GM23338 (cell line): ENCODE measurements at regions not wholly inside any gene's neighbourhood (a gene's known extent, or its start where the extent isn't known, plus 50 kb on each side); places are given as distances from the start of the nearest gene placed in this dataset.

Source experiments
- EZH2 ChIP-seq: fragments of 200-600 bp; sonication (generic); IDR thresholded peaks from one replicate; pipeline ENCODE4 v1.8.0; 2017; ENCODE audit warnings: antibody characterized with exemption, mild to moderate bottlenecking, low read depth; ENCODE audit not compliant: unreplicated experiment
- EZH2phosphoT487 ChIP-seq: fragments of 200-600 bp; sonication (generic); IDR thresholded peaks from one replicate; pipeline ENCODE4 v1.8.1; 2018; ENCODE audit warnings: antibody characterized with exemption; ENCODE audit not compliant: unreplicated experiment
- JUNB ChIP-seq: IDR thresholded peaks from one replicate; pipeline ENCODE4 v1.6.1; 2016; ENCODE audit warnings: antibody characterized with exemption; ENCODE audit not compliant: unreplicated experiment
- POLR2AphosphoS5 ChIP-seq: IDR thresholded peaks from 2 replicates; pipeline ENCODE4 v1.6.1; 2016; ENCODE audit warnings: antibody characterized with exemption, low read depth
- STAT1 ChIP-seq: IDR thresholded peaks from one replicate; pipeline ENCODE4 v1.6.1; 2016; ENCODE audit warnings: antibody characterized with exemption; ENCODE audit not compliant: unreplicated experiment
- TF ChIP-seq, protein P1 (sequence below), 2 experiments: fragments of 200-600 bp in 1 of 2; sonication (generic) in 1 of 2; conservative IDR thresholded peaks; 2 replicates each; pipeline versions ENCODE4 v1.5.1 to v1.6.1; 2016 to 2017; ENCODE audit warnings: antibody characterized with exemption in 2 of 2, low read depth in 2 of 2, mild to moderate bottlenecking in 2 of 2, moderate library complexity in 1 of 2
- TF ChIP-seq, protein P2 (sequence below): IDR thresholded peaks from one replicate; pipeline ENCODE4 v1.6.1; 2018; ENCODE audit warnings: antibody characterized with exemption; ENCODE audit not compliant: unreplicated experiment

DNA sequence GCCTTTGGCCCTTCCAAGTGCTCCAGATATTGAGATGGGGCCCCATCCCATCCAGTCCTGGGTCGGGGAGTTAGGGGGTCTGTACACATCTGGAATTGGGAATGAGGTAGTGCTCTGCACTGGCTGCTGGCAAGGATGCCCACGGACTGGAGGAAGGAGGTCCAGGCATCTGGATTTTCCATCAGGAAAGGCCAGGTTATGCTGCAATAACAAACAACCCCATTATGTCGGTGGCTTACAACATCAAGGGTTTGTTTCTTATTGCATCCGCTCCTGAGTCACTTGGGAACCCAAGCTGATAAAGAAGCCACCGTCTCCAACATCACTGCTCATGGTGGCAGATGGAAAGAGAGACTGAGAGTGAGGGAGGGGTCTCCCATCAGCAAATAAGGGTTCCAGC, 229.9 kb downstream of the TFCP2L1 start:
- TF ChIP-seq EZH2 (no peak), POLR2AphosphoS5 (no peak), STAT1 (no peak), EZH2phosphoT487 (no peak), JUNB (no peak)
- TF ChIP-seq, protein P1, sequence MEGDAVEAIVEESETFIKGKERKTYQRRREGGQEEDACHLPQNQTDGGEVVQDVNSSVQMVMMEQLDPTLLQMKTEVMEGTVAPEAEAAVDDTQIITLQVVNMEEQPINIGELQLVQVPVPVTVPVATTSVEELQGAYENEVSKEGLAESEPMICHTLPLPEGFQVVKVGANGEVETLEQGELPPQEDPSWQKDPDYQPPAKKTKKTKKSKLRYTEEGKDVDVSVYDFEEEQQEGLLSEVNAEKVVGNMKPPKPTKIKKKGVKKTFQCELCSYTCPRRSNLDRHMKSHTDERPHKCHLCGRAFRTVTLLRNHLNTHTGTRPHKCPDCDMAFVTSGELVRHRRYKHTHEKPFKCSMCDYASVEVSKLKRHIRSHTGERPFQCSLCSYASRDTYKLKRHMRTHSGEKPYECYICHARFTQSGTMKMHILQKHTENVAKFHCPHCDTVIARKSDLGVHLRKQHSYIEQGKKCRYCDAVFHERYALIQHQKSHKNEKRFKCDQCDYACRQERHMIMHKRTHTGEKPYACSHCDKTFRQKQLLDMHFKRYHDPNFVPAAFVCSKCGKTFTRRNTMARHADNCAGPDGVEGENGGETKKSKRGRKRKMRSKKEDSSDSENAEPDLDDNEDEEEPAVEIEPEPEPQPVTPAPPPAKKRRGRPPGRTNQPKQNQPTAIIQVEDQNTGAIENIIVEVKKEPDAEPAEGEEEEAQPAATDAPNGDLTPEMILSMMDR (conservative IDR thresholded peaks at IDR 0.05; ENCODE audit: low read depth in 2 of 2) = no peak
- TF ChIP-seq, protein P2, sequence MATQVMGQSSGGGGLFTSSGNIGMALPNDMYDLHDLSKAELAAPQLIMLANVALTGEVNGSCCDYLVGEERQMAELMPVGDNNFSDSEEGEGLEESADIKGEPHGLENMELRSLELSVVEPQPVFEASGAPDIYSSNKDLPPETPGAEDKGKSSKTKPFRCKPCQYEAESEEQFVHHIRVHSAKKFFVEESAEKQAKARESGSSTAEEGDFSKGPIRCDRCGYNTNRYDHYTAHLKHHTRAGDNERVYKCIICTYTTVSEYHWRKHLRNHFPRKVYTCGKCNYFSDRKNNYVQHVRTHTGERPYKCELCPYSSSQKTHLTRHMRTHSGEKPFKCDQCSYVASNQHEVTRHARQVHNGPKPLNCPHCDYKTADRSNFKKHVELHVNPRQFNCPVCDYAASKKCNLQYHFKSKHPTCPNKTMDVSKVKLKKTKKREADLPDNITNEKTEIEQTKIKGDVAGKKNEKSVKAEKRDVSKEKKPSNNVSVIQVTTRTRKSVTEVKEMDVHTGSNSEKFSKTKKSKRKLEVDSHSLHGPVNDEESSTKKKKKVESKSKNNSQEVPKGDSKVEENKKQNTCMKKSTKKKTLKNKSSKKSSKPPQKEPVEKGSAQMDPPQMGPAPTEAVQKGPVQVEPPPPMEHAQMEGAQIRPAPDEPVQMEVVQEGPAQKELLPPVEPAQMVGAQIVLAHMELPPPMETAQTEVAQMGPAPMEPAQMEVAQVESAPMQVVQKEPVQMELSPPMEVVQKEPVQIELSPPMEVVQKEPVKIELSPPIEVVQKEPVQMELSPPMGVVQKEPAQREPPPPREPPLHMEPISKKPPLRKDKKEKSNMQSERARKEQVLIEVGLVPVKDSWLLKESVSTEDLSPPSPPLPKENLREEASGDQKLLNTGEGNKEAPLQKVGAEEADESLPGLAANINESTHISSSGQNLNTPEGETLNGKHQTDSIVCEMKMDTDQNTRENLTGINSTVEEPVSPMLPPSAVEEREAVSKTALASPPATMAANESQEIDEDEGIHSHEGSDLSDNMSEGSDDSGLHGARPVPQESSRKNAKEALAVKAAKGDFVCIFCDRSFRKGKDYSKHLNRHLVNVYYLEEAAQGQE = no peak
